GM12878 (cell line): ENCODE measurements at regions not wholly inside any gene's neighbourhood (a gene's known extent, or its start where the extent isn't known, plus 50 kb on each side); places are given as distances from the start of the nearest gene placed in this dataset.

ENCODE experiments used
- ATAC-seq: fragments of 200-7000 bp; cut with Tn5 transposase; 3 replicates; pipeline ENCODE4 v1.9.1; 2020; ENCODE audit warnings: mild to moderate bottlenecking, moderate library complexity
- BruUV-seq: library from RNA; stranded (reverse); fragments of 400-500 nt; replicated peaks from 2 replicates; lab custom pipeline; 2021; lab: Mats Ljungman, UMichigan
- CTCF ChIA-PET: fragments of 300-600 bp; sonication (Branson Sonifier 250); formaldehyde crosslinking; extraction: SDS; loops from one replicate; lab custom pipeline; 2021; ENCODE audit warnings: inconsistent platforms; lab: Yijun Ruan, JAX
- POLR2A ChIA-PET: fragments of 350-600 bp; formaldehyde crosslinking; extraction: SDS; loops from one replicate; lab custom pipeline; 2021; ENCODE audit warnings: inconsistent platforms; lab: Charles Lee
- RAD21 ChIA-PET: fragments of 300-600 bp; sonication (Branson Sonifier 250); formaldehyde crosslinking; loops from one replicate; lab custom pipeline; 2023; ENCODE audit warnings: antibody characterized with exemption; ENCODE audit not compliant: unreplicated experiment; lab: Charles Lee
- SMC1A ChIA-PET: fragments of 300-600 bp; sonication (Branson Sonifier 250); formaldehyde crosslinking; loops from one replicate; lab custom pipeline; 2023; ENCODE audit not compliant: unreplicated experiment, uncharacterized antibody; lab: Charles Lee
- DNase-seq: peaks from one replicate; pipeline ENCODE4 v3.0.0-alpha.2; 2011; ENCODE audit warnings: low read depth, low spot score
- FAIRE-seq: peaks from 3 replicates; lab custom pipeline; 2011; peaks lifted over from hg19 to GRCh38; lab: Jason Lieb, UNC
- H2AFZ ChIP-seq: 2 replicates; pipeline ENCODE4 v1.6.0; 2011; ENCODE audit warnings: low read depth, low read length, control low read depth; ENCODE audit not compliant: control insufficient read depth
- H3K27ac ChIP-seq: 2 replicates; pipeline ENCODE4 v1.5.1; 2011; ENCODE audit warnings: control low read depth; ENCODE audit not compliant: control insufficient read depth, insufficient read depth
- H3K27me3 ChIP-seq, 2 experiments: replicated peaks in 1 of 2; 2 replicates each; pipeline versions ENCODE4 v1.6.0 to v1.6.1; 2011; ENCODE audit warnings: low read length in 1 of 2; ENCODE audit not compliant: control insufficient read depth in 2 of 2, insufficient read depth in 2 of 2
- H3K36me3 ChIP-seq, 2 experiments: 2 replicates each; pipeline ENCODE4 v1.5.1; 2011; ENCODE audit warnings: low read length in 1 of 2; ENCODE audit not compliant: control insufficient read depth in 2 of 2, insufficient read depth in 2 of 2
- H3K4me1 ChIP-seq: 2 replicates; pipeline ENCODE4 v1.6.1; 2011; ENCODE audit warnings: mild to moderate bottlenecking, low read length, moderate library complexity, mixed read lengths; ENCODE audit not compliant: control insufficient read depth, insufficient read depth
- H3K4me2 ChIP-seq: 2 replicates; pipeline ENCODE4 v1.6.0; 2011; ENCODE audit warnings: control low read depth; ENCODE audit not compliant: control insufficient read depth, insufficient read depth
- H3K4me3 ChIP-seq: fragments of 200-600 bp; sonication (generic); 2 replicates; pipeline ENCODE4 v1.5.1; 2016
- H3K79me2 ChIP-seq: 2 replicates; pipeline ENCODE4 v1.6.0; 2011; ENCODE audit warnings: low read length; ENCODE audit not compliant: control insufficient read depth, insufficient read depth
- H3K9ac ChIP-seq: 2 replicates; pipeline ENCODE4 v1.8.0; 2011; ENCODE audit warnings: low read length, control low read depth, mixed read lengths; ENCODE audit not compliant: control insufficient read depth, insufficient read depth
- H3K9me3 ChIP-seq: replicated peaks from 3 replicates; pipeline ENCODE4 v1.5.1; 2011; ENCODE audit warnings: mild to moderate bottlenecking, low read length; ENCODE audit not compliant: control insufficient read depth, insufficient read depth
- H4K20me1 ChIP-seq: 2 replicates; pipeline ENCODE4 v1.6.0; 2011; ENCODE audit not compliant: control insufficient read depth, insufficient read depth
- CBFB ChIP-seq: IDR thresholded peaks from 2 replicates; pipeline ENCODE4 v1.6.1; 2016; ENCODE audit warnings: antibody characterized with exemption, low read depth
- CHD2 ChIP-seq: IDR thresholded peaks from 2 replicates; pipeline ENCODE4 v1.6.1; 2011; ENCODE audit warnings: low read depth, low read length, improper control_type of control experiment, borderline replicate concordance
- EGR1 ChIP-seq, 2 experiments: IDR thresholded peaks; 1 replicate in 1 of 2; 2 replicates in 1 of 2; pipeline ENCODE4 v1.6.1; 2011 to 2012; ENCODE audit warnings: low read depth in 2 of 2, low read length in 2 of 2, borderline replicate concordance in 1 of 2, mild to moderate bottlenecking in 1 of 2, moderate library complexity in 1 of 2
- EZH2 ChIP-seq: IDR thresholded peaks from 2 replicates; pipeline ENCODE4 v1.6.1; 2012; ENCODE audit warnings: low read depth, mild to moderate bottlenecking, control low read depth, inconsistent platforms, low read length, borderline replicate concordance; ENCODE audit not compliant: control insufficient read depth
- HDAC6 ChIP-seq: fragments of 200-600 bp; sonication (generic); IDR thresholded peaks from one replicate; pipeline ENCODE4 v1.8.0; 2017; ENCODE audit warnings: antibody characterized with exemption; ENCODE audit not compliant: unreplicated experiment
- IRF4 ChIP-seq: IDR thresholded peaks from 2 replicates; pipeline ENCODE4 v1.6.1; 2011; ENCODE audit warnings: low read depth, low read length
- KDM1A ChIP-seq: fragments of 200-600 bp; sonication (generic); IDR thresholded peaks from 2 replicates; pipeline ENCODE4 v1.6.1; 2016; ENCODE audit warnings: borderline replicate concordance
- LARP7 ChIP-seq: fragments of 450-650 bp; IDR thresholded peaks from 2 replicates; pipeline ENCODE4 v1.6.1; 2017; ENCODE audit warnings: mild to moderate bottlenecking
- MTA3 ChIP-seq: IDR thresholded peaks from 2 replicates; pipeline ENCODE4 v1.6.1; 2012; ENCODE audit warnings: low read length, inconsistent platforms, borderline replicate concordance
- MYC ChIP-seq: IDR thresholded peaks from 2 replicates; pipeline ENCODE4 v1.6.1; 2011; ENCODE audit warnings: mild to moderate bottlenecking, low read length, moderate library complexity, inconsistent platforms; ENCODE audit not compliant: insufficient read depth, insufficient replicate concordance, insufficient read length, severe bottlenecking
- NKRF ChIP-seq: fragments of 450-650 bp; conservative IDR thresholded peaks from 2 replicates; pipeline ENCODE4 v1.6.1; 2017; ENCODE audit warnings: mild to moderate bottlenecking, moderate library complexity
- NR2C2 ChIP-seq: IDR thresholded peaks from 2 replicates; pipeline ENCODE4 v1.6.1; 2011; ENCODE audit warnings: borderline replicate concordance, low read depth; ENCODE audit not compliant: control insufficient read depth, insufficient read length
- NRF1 ChIP-seq: conservative IDR thresholded peaks from 2 replicates; pipeline ENCODE4 v1.6.1; 2011; ENCODE audit warnings: mild to moderate bottlenecking, low read depth, low read length, improper control_type of control experiment
- RFX5 ChIP-seq: IDR thresholded peaks from 2 replicates; pipeline ENCODE4 v1.6.1; 2011; ENCODE audit warnings: low read depth, low read length, improper control_type of control experiment
- SIX5 ChIP-seq: IDR thresholded peaks from 2 replicates; pipeline ENCODE4 v1.6.1; 2011; ENCODE audit warnings: mild to moderate bottlenecking, low read depth, low read length, moderate library complexity; ENCODE audit not compliant: severe bottlenecking
- SUPT20H ChIP-seq: IDR thresholded peaks from 2 replicates; pipeline ENCODE4 v1.6.1; 2011; ENCODE audit warnings: low read depth, mild to moderate bottlenecking, low read length, moderate library complexity, borderline replicate concordance; ENCODE audit not compliant: control insufficient read depth
- TCF7 ChIP-seq: IDR thresholded peaks from 2 replicates; pipeline ENCODE4 v1.6.1; 2014; ENCODE audit warnings: antibody characterized with exemption, borderline replicate concordance
- USF2 ChIP-seq: IDR thresholded peaks from 2 replicates; pipeline ENCODE4 v1.6.1; 2011; ENCODE audit warnings: low read depth, low read length, improper control_type of control experiment, borderline replicate concordance
- WGBS: methylation state at CpG from one replicate; pipeline ENCODE4 v1.1.6; 2016; ENCODE audit warnings: low lambda C conversion rate; ENCODE audit not compliant: insufficient replicate concordance, insufficient coverage; ENCODE audit errors: missing lambda C conversion rate; 5-methylcytosine and 5-hydroxymethylcytosine counted together
- in situ Hi-C: fragments of 300-500 bp; cut with MboI; formaldehyde crosslinking; loops from 9 replicates; pipeline ENCODE4 v1.14.3; 2018; ENCODE audit warnings: mixed read lengths
- intact Hi-C: fragments of 100-400 bp; cut with micrococcal nuclease; formaldehyde crosslinking; loops from one replicate; pipeline ENCODE4 v1.14.2; 2022; ENCODE audit not compliant: unreplicated experiment

GRCh38 chr16:54412037-54412436, 125.5 kb upstream of the IRX3 start:
- CTCF ChIA-PET = no interaction called here

More at GRCh38 chr16:54412037-54412436, 125.5 kb upstream of the IRX3 start:
- ChIA-PET RAD21 (no interaction called here), SMC1A (no interaction called here), POLR2A (no interaction called here)
- FAIRE-seq (no peak), DNase-seq (no peak), ATAC-seq (no peak)
- H3K4me2 ChIP-seq = no peak overlapping the region
- TF ChIP-seq USF2 (no peak), CBFB (no peak), RFX5 (no peak), SIX5 (no peak), IRF4 (no peak), MYC (no peak), SUPT20H (no peak), HDAC6 (no peak), NRF1 (no peak), EZH2 (no peak), TCF7 (no peak), KDM1A (no peak), LARP7 (no peak), NKRF (no peak), MTA3 (no peak), NR2C2 (no peak), EGR1 (IDR thresholded peaks at IDR 0.05; ENCODE audit: borderline replicate concordance in 1 of 2, low read depth in 2 of 2, low read length in 2 of 2) (no peak), CHD2 (no peak)
- H3K27me3 ChIP-seq = no peaks in the 10 kb centered on the region; a peak in 1 of 4 replicates
- WGBS = 10% methylated on average over 11 of the region's 11 CpGs
- no peak overlapping the region for H2AFZ ChIP-seq
- intact Hi-C loops = no loop called here
- in situ Hi-C loops = no loop called here
- H3K27ac ChIP-seq = no peak overlapping the region
- no peaks in the 10 kb centered on the region for H3K36me3 ChIP-seq
- no peak overlapping the region for H3K4me3 ChIP-seq
- no peaks in the 10 kb centered on the region for H3K9me3 ChIP-seq
- H3K4me1 ChIP-seq = no peaks in the 10 kb centered on the region
- BruUV-seq = no TSS peak
- no peaks in the 10 kb centered on the region for H3K79me2 ChIP-seq
- H4K20me1 ChIP-seq = no peaks in the 10 kb centered on the region
- no peak overlapping the region for H3K9ac ChIP-seq
